GM23248 (cell line): ENCODE measurements at regions not wholly inside any gene's neighbourhood (a gene's known extent, or its start where the extent isn't known, plus 50 kb on each side); places are given as distances from the start of the nearest gene placed in this dataset.

Source experiments
- EZH2 ChIP-seq: fragments of 200-600 bp; sonication (generic); IDR thresholded peaks from 2 replicates; pipeline ENCODE4 v1.6.1; 2018; ENCODE audit warnings: antibody characterized with exemption, mild to moderate bottlenecking; ENCODE audit not compliant: insufficient read depth, poor library complexity, severe bottlenecking
- EZH2phosphoT487 ChIP-seq: fragments of 200-600 bp; sonication (generic); IDR thresholded peaks from 2 replicates; pipeline ENCODE4 v1.6.1; 2018; ENCODE audit warnings: antibody characterized with exemption, moderate library complexity, mild to moderate bottlenecking, low read depth; ENCODE audit not compliant: insufficient read depth

GRCh38 chr13:33606692-33607091 lies 211.3 kb upstream of the RFC3 start:
- TF ChIP-seq EZH2 (no peak), EZH2phosphoT487 (no peak)
